DND-41 (cell line): ENCODE measurements at regions not wholly inside any gene's neighbourhood (a gene's known extent, or its start where the extent isn't known, plus 50 kb on each side); places are given as distances from the start of the nearest gene placed in this dataset.

Source experiments
- CTCF ChIP-seq: IDR thresholded peaks from 2 replicates; pipeline ENCODE4 v1.5.1; 2012; ENCODE audit warnings: borderline replicate concordance, low read length, moderate library complexity, mild to moderate bottlenecking; ENCODE audit not compliant: poor library complexity, severe bottlenecking; ENCODE audit errors: extremely low read depth
- EZH2 ChIP-seq: IDR thresholded peaks from 3 replicates; pipeline ENCODE4 v1.6.1; 2012; ENCODE audit warnings: borderline replicate concordance, low read depth, mild to moderate bottlenecking, moderate library complexity, low read length, inconsistent platforms; ENCODE audit not compliant: severe bottlenecking

DNA sequence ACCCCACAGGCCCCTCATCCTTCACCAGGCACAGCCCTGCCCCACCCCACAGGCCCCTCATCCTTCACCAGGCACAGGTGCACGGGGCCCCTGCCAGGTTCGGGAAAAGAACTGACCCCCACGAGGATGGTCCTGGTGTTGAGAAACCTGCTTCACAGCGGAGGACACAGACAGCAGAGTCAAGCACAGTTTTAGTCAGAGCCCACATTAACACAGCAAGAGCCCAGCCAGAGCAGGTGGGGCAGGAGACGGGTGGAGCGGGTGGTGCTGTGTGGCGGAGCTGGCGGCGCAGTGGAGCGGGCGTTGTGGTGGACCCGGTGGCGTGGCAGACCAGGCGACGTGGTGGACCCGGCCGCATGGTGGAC is 1085.5 kb downstream of the BRD1 start:
- TF ChIP-seq CTCF (no peak), EZH2 (no peak)
